ENCODE measurements at regions not wholly inside any gene's neighbourhood (a gene's known extent, or its start where the extent isn't known, plus 50 kb on each side); places are given as distances from the start of the nearest gene placed in this dataset.

DNA sequence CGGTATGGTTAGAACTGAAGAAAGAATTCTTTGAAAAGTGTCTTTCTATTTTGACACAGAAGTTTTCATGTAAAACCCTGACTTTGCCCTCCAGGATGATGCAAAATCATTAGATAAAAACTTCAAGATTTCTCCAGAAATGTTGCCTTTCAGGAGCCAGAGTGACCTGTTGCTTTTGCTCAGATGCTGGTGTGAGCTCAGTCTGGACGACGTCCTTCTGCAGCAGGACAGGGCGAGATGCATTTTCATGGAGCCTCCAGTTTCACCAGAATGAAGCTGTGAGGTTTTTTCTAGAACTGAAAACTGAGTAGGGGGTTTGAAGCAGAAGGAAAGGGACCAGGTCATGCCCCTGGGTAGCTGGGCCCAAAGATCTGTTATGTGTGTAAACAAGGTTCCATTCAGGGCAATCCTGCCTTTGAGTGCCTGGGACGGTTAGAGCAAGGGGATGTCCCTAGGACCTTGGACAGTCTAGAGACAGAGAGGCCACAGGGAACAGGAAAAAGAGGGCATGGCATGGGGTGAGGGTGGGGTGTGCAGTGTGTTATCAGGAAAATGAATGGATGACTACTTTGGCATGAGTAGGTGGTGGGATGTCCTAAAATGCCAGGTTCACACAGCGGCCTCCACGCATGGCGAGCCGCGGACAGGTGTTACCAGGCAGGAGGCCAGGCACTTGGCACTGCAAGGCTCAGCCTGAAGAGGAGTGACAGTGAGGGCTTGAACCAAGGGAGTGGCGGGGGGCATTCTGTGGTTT, 356.3 kb downstream of the CXCL12 start:
- no peaks in the 10 kb centered on the region for H3K4me1 ChIP-seq (ENCODE audit: control insufficient read depth in 4 of 4, insufficient read depth in 4 of 4, low read length in 3 of 4)
- 89% methylated on average over 11 of the region's 11 CpGs for WGBS
- DNase-seq (ENCODE audit: low spot score): no peak

More for the DNA sequence above, 356.3 kb downstream of the CXCL12 start:
- Histone ChIP-seq H3K9me3 (ENCODE audit: control insufficient read depth in 4 of 4, low read length in 3 of 4) (no peaks in the 10 kb centered on the region), H3K36me3 (ENCODE audit: control insufficient read depth in 4 of 4, insufficient read depth in 3 of 4, low read depth in 1 of 4, low read length in 3 of 4) (no peaks in the 10 kb centered on the region), H3K4me3 (ENCODE audit: low read depth in 1 of 3, low read length in 3 of 3) (no peak overlapping the region), H3K9ac (ENCODE audit: low read depth in 1 of 2, low read length in 2 of 2) (no peak overlapping the region), H3K27me3 (ENCODE audit: control insufficient read depth in 4 of 4, insufficient read depth in 4 of 4, low read length in 3 of 4) (no peaks in the 10 kb centered on the region), H3K27ac (ENCODE audit: low read depth in 1 of 2, low read length in 2 of 2) (no peak overlapping the region)
- TF ChIP-seq, protein P1, sequence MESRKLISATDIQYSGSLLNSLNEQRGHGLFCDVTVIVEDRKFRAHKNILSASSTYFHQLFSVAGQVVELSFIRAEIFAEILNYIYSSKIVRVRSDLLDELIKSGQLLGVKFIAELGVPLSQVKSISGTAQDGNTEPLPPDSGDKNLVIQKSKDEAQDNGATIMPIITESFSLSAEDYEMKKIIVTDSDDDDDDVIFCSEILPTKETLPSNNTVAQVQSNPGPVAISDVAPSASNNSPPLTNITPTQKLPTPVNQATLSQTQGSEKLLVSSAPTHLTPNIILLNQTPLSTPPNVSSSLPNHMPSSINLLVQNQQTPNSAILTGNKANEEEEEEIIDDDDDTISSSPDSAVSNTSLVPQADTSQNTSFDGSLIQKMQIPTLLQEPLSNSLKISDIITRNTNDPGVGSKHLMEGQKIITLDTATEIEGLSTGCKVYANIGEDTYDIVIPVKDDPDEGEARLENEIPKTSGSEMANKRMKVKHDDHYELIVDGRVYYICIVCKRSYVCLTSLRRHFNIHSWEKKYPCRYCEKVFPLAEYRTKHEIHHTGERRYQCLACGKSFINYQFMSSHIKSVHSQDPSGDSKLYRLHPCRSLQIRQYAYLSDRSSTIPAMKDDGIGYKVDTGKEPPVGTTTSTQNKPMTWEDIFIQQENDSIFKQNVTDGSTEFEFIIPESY (IDR thresholded peaks at IDR 0.05): no peak
- TF ChIP-seq TAF1 (conservative IDR thresholded peaks at IDR 0.05) (no peak), FOXA1 (IDR thresholded peaks at IDR 0.05) (no peak), GABPA (IDR thresholded peaks at IDR 0.05 in 1 of 2, conservative IDR thresholded peaks at IDR 0.05 in 1 of 2) (no peak), HNF4G (IDR thresholded peaks at IDR 0.05) (no peak), HNF4A (conservative IDR thresholded peaks at IDR 0.05) (no peak), EGR1 (IDR thresholded peaks at IDR 0.05; ENCODE audit: low read depth in 2 of 2) (no peak), JUND (IDR thresholded peaks at IDR 0.05) (no peak), YY1 (IDR thresholded peaks at IDR 0.05) (no peak), FOXA2 (IDR thresholded peaks at IDR 0.05) (no peak), RAD21 (IDR thresholded peaks at IDR 0.05) (no peak), NR2F2 (IDR thresholded peaks at IDR 0.05) (no peak), RXRA (IDR thresholded peaks at IDR 0.05) (no peak)
- TF ChIP-seq, protein P2, sequence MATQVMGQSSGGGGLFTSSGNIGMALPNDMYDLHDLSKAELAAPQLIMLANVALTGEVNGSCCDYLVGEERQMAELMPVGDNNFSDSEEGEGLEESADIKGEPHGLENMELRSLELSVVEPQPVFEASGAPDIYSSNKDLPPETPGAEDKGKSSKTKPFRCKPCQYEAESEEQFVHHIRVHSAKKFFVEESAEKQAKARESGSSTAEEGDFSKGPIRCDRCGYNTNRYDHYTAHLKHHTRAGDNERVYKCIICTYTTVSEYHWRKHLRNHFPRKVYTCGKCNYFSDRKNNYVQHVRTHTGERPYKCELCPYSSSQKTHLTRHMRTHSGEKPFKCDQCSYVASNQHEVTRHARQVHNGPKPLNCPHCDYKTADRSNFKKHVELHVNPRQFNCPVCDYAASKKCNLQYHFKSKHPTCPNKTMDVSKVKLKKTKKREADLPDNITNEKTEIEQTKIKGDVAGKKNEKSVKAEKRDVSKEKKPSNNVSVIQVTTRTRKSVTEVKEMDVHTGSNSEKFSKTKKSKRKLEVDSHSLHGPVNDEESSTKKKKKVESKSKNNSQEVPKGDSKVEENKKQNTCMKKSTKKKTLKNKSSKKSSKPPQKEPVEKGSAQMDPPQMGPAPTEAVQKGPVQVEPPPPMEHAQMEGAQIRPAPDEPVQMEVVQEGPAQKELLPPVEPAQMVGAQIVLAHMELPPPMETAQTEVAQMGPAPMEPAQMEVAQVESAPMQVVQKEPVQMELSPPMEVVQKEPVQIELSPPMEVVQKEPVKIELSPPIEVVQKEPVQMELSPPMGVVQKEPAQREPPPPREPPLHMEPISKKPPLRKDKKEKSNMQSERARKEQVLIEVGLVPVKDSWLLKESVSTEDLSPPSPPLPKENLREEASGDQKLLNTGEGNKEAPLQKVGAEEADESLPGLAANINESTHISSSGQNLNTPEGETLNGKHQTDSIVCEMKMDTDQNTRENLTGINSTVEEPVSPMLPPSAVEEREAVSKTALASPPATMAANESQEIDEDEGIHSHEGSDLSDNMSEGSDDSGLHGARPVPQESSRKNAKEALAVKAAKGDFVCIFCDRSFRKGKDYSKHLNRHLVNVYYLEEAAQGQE (IDR thresholded peaks at IDR 0.05): no peak
- TF ChIP-seq, protein P3, sequence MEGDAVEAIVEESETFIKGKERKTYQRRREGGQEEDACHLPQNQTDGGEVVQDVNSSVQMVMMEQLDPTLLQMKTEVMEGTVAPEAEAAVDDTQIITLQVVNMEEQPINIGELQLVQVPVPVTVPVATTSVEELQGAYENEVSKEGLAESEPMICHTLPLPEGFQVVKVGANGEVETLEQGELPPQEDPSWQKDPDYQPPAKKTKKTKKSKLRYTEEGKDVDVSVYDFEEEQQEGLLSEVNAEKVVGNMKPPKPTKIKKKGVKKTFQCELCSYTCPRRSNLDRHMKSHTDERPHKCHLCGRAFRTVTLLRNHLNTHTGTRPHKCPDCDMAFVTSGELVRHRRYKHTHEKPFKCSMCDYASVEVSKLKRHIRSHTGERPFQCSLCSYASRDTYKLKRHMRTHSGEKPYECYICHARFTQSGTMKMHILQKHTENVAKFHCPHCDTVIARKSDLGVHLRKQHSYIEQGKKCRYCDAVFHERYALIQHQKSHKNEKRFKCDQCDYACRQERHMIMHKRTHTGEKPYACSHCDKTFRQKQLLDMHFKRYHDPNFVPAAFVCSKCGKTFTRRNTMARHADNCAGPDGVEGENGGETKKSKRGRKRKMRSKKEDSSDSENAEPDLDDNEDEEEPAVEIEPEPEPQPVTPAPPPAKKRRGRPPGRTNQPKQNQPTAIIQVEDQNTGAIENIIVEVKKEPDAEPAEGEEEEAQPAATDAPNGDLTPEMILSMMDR (IDR thresholded peaks at IDR 0.05; ENCODE audit: low read depth, low read length, missing input control): no peak
- TF ChIP-seq, protein P4, sequence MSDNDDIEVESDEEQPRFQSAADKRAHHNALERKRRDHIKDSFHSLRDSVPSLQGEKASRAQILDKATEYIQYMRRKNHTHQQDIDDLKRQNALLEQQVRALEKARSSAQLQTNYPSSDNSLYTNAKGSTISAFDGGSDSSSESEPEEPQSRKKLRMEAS (IDR thresholded peaks at IDR 0.05): no peak
- TF ChIP-seq, protein P5, sequence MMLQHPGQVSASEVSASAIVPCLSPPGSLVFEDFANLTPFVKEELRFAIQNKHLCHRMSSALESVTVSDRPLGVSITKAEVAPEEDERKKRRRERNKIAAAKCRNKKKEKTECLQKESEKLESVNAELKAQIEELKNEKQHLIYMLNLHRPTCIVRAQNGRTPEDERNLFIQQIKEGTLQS (IDR thresholded peaks at IDR 0.05): no peak

Measured in liver (tissue), 8 donors.